Activated T-helper 2 cell treated with anti-CD3 and anti-CD28 coated beads, Interferon-gamma antibody, Interleukin-2, Interleukin-4, amounts not matched to agents 10 μg/mL and 5 μg/mL and 100 μg/mL, durations not matched to agents 14 hours and 24 hours and 36 hours (primary cell): ENCODE measurements at regions not wholly inside any gene's neighbourhood (a gene's known extent, or its start where the extent isn't known, plus 50 kb on each side); places are given as distances from the start of the nearest gene placed in this dataset.
A peak's percentile ranks its signal among the peaks of the same experiment; 100 is the strongest.

ENCODE experiments used
- DNase-seq: peaks from one replicate; pipeline ENCODE4 v3.0.0; 2021; ENCODE audit warnings: low spot score
- H3K27ac Mint-ChIP-seq: one replicate; pipeline ENCODE4 v1.8.0; 2021; ENCODE audit warnings: mixed read lengths
- H3K27me3 Mint-ChIP-seq: one replicate; pipeline ENCODE4 v1.8.0; 2021; ENCODE audit warnings: low read depth, mixed read lengths
- H3K36me3 Mint-ChIP-seq: one replicate; pipeline ENCODE4 v1.8.0; 2021; ENCODE audit warnings: low read depth, mixed read lengths
- H3K4me1 Mint-ChIP-seq: one replicate; pipeline ENCODE4 v1.8.0; 2021; ENCODE audit warnings: low read depth, mixed read lengths
- H3K4me3 Mint-ChIP-seq: one replicate; pipeline ENCODE4 v1.8.0; 2021; ENCODE audit warnings: low read depth, mild to moderate bottlenecking, moderate library complexity, mixed read lengths
- H3K9me3 Mint-ChIP-seq: one replicate; pipeline ENCODE4 v1.8.0; 2021; ENCODE audit warnings: mixed read lengths
- intact Hi-C: fragments of 100-400 bp; cut with micrococcal nuclease; formaldehyde crosslinking; loops from one replicate; pipeline ENCODE4 v1.15.1; 2023

DNA sequence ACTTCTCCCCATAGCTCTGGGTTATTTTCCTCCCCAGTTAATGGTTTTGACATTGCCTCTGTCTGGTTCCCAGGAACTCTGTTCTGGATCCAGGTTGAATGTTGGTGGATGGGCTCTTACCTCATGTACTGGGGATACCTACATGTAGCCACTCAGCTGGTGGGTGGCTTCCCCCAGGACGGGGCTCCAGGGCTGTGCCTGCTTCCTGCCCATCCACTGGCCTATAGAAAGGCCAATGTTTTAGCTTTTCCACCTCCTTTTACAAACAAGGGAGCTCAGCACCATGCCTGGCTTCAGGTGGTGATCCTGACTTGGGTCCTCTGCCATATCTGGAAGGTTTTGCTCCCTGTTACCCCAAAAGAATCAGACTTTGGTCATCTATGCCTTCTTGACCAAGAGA is 120.2 kb downstream of the AKAP11 start:
- Mint-ChIP-seq H3K27me3 (no peaks in the 10 kb centered on the region), H3K9me3 (peaks cover 6% of the 10 kb centered on the region), H3K36me3 (peaks cover 51% of the 10 kb centered on the region), H3K4me3 (no peak overlapping the region), H3K4me1 (peaks cover 75% of the 10 kb centered on the region), H3K27ac (peak overlapping the region; percentile 100)
- intact Hi-C loops: loop anchor here (2.0 to 10.0 kb wide), 4 partner anchors 63 to 663 kb away; partner anchors contain the start of gene DGKH
- DNase-seq: no peak

DNA sequence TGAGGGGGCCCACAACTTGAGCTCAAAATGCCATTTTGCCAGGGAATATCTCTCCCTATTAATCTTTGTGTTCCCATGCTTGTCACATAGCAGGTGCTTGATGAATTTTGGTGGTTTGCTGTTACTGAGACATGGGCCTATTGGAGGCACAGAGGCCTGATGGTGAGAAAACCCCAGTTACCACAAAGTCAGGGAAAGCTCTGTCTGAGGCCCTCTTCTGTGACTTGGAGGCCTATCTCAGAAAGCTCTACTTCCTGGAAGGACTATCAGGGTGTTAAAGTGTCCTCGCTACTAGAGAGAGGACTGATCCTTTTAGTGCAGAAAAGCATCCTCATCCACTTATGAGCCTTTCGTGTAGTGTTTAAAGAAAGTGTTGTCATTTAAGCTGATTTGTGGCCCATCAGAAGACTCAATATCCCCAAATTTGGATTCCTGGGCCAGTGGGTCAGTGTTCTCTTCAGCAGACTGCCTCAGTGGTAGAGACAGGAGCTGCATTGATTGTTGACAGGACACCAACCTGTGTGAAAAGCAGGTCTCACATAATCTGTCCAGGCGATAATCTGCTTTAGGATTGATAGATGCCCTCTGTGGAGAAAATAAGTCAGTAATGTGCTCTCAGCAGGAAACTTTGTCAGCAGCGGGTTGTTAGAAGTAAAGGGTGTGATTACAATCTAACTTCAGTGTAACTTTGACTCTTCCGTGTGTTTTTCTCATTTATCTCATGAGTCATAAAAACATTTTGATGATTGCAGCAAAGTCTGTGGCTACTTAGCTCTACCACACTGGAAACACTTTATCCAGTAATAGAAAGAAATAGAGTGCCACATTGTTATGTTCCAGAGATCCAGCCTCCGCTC is 121.0 kb downstream of the AKAP11 start:
- peaks cover 75% of the 10 kb centered on the region for H3K4me1 Mint-ChIP-seq
- intact Hi-C loops: loop anchor here (1.0 to 10.0 kb wide), 11 partner anchors 12 to 662 kb away; partner anchors contain the start of gene DGKH
- H3K27ac Mint-ChIP-seq: peak overlapping the region; percentile 100
- H3K4me3 Mint-ChIP-seq: peak overlapping the region; percentile 92
- H3K9me3 Mint-ChIP-seq: peaks cover 8% of the 10 kb centered on the region
- DNase-seq: peak; percentile 49
- H3K27me3 Mint-ChIP-seq: no peaks in the 10 kb centered on the region
- peaks cover 50% of the 10 kb centered on the region for H3K36me3 Mint-ChIP-seq

DNA sequence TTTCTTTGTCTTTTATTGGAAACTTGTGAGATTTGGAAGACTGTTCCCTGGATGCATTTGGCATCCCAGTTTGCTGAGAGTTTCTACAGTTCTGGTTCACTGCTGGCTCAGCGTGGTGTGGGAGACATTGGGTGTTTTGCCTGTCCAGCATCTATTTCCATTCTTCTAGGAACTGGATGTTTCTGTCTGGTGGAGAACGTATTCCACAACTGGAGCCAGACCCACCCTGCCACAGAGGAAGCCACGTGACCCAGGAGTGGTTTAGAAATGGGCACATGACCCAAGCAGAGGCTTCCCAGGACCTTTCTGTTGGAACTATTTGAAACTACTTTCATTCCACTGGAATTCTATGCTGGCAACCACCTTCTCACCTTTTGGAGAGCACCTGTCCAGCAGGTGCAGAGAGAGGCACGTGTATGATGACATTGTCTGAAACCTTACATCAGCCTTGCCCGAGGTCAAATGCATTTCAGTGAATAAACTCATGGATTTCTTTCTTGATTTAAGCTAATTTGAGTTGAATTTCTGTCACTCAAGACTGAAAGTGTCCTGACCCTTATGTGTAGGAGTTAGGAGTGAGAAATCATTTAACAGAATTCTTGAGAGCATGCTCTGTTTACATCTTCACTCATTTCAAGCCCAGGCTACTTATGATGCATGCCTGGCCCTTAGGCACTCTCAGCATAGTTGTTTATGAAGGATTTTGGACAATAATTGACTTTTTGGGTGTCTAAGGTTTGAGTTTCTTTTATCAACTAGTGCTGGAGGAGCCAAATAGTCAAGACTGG is 121.8 kb downstream of the AKAP11 start:
- peaks cover 52% of the 10 kb centered on the region for H3K36me3 Mint-ChIP-seq
- no peak for DNase-seq
- H3K27ac Mint-ChIP-seq: peak overlapping the region; percentile 100
- intact Hi-C loops: loop anchor here (1.0 to 10.0 kb wide), 13 partner anchors 12 to 661 kb away; partner anchors contain the start of gene DGKH
- H3K27me3 Mint-ChIP-seq: no peaks in the 10 kb centered on the region
- H3K4me1 Mint-ChIP-seq: peaks cover 73% of the 10 kb centered on the region
- peak overlapping the region; percentile 92 for H3K4me3 Mint-ChIP-seq
- H3K9me3 Mint-ChIP-seq: peaks cover 8% of the 10 kb centered on the region

DNA sequence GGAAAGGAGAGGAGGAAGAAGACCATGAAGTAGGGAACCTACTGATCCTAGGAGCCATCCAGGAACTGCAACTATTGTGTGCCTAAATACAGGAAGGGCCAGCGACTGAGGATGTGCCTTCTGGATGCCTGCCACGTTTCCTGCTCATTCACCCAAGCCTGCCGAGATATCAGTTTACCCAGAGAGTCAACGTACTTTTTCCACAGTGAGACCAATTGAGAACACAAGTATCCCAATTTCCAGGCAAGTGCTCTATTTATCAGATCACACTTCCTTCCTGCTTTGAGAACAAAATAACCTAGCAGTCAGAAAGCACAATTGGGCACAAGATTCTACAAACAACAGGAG is 122.4 kb downstream of the AKAP11 start:
- peaks cover 53% of the 10 kb centered on the region for H3K36me3 Mint-ChIP-seq
- no peak for DNase-seq
- H3K9me3 Mint-ChIP-seq: peaks cover 8% of the 10 kb centered on the region
- peaks cover 73% of the 10 kb centered on the region for H3K4me1 Mint-ChIP-seq
- intact Hi-C loops: loop anchor here (1.0 to 10.0 kb wide), 5 partner anchors 60 to 660 kb away; partner anchors contain the start of gene DGKH
- no peaks in the 10 kb centered on the region for H3K27me3 Mint-ChIP-seq
- peak overlapping the region; percentile 100 for H3K27ac Mint-ChIP-seq
- peak overlapping the region; percentile 92 for H3K4me3 Mint-ChIP-seq

DNA sequence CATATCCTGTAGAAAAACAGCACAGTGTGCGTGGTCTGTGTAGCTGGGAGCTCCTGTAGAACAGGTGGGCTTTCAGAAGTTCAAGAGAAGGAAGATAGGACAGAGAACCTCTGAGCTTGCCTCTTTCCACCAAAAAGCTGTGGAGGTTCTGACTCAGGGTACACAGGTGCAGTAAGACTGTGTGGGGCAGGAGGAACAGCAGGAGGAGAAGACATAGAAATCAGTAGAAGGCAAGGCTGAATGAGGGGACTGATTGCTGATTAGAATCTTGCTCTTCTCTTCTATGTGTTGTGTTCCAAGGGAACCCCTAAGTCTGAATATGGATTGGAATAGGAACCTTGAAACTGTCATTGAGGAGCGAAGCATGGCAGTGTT is 122.7 kb downstream of the AKAP11 start:
- intact Hi-C loops: loop anchor here (1.0 to 10.0 kb wide), 5 partner anchors 60 to 660 kb away; partner anchors contain the start of gene DGKH
- Mint-ChIP-seq H3K27ac (peak overlapping the region; percentile 100), H3K4me3 (peak overlapping the region; percentile 92), H3K27me3 (no peaks in the 10 kb centered on the region), H3K9me3 (peaks cover 12% of the 10 kb centered on the region), H3K36me3 (peaks cover 57% of the 10 kb centered on the region), H3K4me1 (peaks cover 76% of the 10 kb centered on the region)
- DNase-seq: no peak

DNA sequence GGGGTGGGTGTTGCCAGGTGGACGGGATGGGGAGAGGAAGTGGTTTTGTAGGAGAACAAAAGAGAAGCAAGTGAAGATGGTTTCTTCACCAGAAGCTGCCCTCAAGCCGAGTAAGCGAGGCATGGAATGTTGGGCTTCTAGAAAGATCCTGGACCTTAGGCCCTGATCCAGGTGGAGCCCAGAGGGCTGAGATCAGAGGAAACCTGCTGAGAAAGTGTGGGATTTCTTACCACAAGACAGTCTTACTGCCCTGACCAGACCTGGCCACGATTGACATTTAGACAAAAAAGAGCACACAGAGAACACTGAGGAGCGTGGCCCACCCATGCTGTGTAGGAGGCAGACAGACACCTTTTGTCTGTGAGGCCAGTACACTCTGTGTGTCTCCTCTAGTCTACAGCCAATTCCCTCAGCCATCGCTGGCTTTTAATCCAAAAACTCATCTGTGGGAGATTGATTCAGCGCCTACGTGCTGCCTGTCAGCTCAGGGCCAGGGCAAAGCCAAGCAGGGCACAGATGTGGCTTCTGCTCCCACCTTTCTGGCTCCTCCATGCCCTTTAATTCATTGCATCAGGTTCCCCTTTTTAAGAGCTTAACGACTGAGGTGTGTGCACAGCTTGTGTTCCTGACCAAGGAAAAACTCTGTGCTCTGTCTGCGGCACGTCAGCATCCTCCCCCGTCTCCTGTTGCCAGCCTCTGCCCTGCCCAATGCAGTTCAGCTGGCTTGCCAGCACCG is 123.3 kb downstream of the AKAP11 start:
- Mint-ChIP-seq H3K27me3 (no peaks in the 10 kb centered on the region), H3K36me3 (peaks cover 62% of the 10 kb centered on the region), H3K9me3 (peaks cover 13% of the 10 kb centered on the region), H3K27ac (peak overlapping the region; percentile 100), H3K4me1 (peaks cover 81% of the 10 kb centered on the region), H3K4me3 (peak overlapping the region; percentile 92)
- intact Hi-C loops: loop anchor here (2.0 to 10.0 kb wide), 3 partner anchors 60 to 660 kb away; partner anchors contain the start of gene DGKH
- DNase-seq: peak; percentile 34

DNA sequence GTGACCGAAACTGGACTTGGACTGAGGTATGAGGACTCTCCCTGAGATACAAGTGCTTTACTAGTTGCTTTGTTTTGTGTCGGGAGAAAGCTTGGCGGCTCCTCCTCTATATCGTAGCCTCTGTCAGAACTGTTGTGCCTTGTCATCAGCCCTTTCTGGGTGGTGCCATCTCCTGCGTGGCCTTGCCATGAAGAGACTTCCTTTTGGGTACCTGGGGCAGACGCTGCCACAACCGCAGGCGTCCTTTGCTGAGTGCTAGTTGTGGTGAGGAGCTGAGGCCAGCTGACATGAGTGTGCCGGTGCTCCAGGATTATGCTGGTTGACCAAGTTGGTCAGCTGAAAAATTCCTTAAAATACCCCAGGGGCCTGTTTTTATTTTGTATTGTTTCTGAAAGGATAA is 124.5 kb downstream of the AKAP11 start:
- Mint-ChIP-seq H3K9me3 (peaks cover 7% of the 10 kb centered on the region), H3K36me3 (peaks cover 64% of the 10 kb centered on the region), H3K27me3 (no peaks in the 10 kb centered on the region), H3K4me3 (peak overlapping the region; percentile 87), H3K4me1 (peaks cover 80% of the 10 kb centered on the region), H3K27ac (peak overlapping the region; percentile 100)
- peak; percentile 71 for DNase-seq
- intact Hi-C loops: loop anchor here (10.0 kb wide), 2 partner anchors 352 to 658 kb away; partner anchors contain the start of gene DGKH

DNA sequence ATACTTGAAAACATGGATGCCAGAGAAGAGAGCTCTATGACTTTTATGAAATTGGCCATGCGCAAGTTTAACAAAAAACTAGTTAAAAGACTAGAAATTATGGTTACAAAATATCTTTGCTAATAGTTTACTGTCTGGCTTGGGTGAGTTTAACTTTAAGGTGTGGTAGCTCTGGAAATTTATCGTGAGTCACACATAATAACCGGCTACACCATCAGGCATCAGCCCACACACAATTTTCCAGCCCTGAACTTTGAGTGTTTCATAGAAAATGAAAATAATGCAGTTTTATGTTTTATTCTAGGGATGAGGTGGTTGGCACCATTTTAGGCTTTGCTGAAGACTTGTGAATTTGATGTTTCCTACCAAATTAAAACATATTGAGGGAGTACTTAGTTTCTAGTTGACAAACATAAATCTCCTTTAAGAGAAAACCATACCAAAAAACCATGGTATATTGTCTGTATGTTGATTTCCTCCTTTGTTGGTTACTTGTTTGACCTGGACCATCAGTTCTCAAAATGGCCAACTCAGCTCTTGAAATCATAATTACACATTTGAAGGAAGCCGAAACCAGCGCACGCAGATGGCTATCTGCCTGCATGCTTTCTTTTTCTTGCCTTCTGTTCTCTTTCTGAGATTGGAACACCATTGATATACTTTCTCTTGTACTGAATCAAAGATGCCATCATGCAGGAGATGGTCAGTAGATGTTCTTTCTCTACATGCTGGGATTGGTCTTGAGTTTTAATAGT is 125.1 kb downstream of the AKAP11 start:
- H3K27me3 Mint-ChIP-seq: no peaks in the 10 kb centered on the region
- peak overlapping the region; percentile 100 for H3K27ac Mint-ChIP-seq
- H3K4me1 Mint-ChIP-seq: peaks cover 79% of the 10 kb centered on the region
- H3K9me3 Mint-ChIP-seq: peaks cover 7% of the 10 kb centered on the region
- intact Hi-C loops: loop anchor here (1.0 to 10.0 kb wide), 3 partner anchors 8 to 658 kb away; partner anchors contain the start of gene DGKH
- peak overlapping the region; percentile 87 for H3K4me3 Mint-ChIP-seq
- no peak for DNase-seq
- H3K36me3 Mint-ChIP-seq: peaks cover 66% of the 10 kb centered on the region

DNA sequence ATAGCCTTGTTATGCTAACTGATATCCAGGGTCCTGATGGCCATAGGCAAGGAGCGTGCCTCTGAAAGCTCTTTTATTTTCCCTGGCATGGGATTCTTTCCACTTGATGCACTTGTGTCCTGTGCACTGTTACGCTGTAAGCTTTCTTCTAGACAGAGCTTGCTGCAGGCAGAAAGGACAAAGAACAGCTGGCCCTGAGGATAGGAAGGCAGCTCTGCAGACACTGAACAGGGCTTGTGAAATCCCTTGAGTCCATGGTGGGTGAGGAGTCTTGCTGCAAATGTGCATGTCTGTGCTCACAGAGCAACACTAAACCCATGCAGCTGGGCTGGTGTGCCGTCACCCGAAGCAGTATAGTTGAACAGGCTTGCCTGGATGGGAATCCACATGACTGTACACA is 126.6 kb downstream of the AKAP11 start:
- H3K27ac Mint-ChIP-seq: peak overlapping the region; percentile 42
- intact Hi-C loops: loop anchor here (10.0 kb wide), 2 partner anchors 354 to 656 kb away; partner anchors contain the start of gene DGKH
- peak overlapping the region; percentile 87 for H3K4me3 Mint-ChIP-seq
- no peak for DNase-seq
- peaks cover 7% of the 10 kb centered on the region for H3K9me3 Mint-ChIP-seq
- peaks cover 78% of the 10 kb centered on the region for H3K36me3 Mint-ChIP-seq
- no peaks in the 10 kb centered on the region for H3K27me3 Mint-ChIP-seq
- H3K4me1 Mint-ChIP-seq: peaks cover 74% of the 10 kb centered on the region

DNA sequence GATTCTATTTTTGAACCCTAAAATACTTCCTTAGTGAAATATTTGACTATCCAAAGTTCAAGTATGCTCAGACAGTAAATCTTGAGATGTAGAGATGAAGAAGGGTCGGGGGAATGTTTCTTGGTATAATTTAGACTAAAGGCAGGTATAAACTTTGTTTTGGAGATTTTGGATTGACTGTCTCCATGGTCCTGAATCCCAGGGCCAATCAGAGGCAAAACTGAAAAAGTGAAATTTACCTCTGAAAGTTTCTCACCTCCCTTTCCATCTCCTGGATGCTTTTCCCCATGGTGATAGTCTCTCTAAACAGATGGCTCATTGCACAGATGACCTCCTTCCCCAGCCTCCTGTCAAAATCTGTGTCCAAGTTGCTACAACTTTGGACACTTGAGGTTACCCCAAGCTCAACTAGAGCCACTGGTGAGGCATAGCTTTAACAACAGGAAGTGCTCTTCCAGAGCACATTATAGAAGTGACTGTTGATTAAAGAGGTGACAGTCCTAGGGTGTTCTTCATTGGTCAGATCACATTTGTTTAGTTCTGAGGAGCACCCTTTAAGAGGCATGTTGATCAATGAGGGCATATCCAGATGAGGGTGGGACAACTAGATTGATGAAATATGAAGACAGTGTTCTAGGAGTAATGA is 128.4 kb downstream of the AKAP11 start:
- Mint-ChIP-seq H3K4me1 (peaks cover 68% of the 10 kb centered on the region), H3K36me3 (peaks cover 84% of the 10 kb centered on the region), H3K4me3 (no peak overlapping the region), H3K9me3 (peaks cover 7% of the 10 kb centered on the region), H3K27me3 (no peaks in the 10 kb centered on the region), H3K27ac (peak overlapping the region; percentile 67)
- no peak for DNase-seq
- intact Hi-C loops: no loop called here

DNA sequence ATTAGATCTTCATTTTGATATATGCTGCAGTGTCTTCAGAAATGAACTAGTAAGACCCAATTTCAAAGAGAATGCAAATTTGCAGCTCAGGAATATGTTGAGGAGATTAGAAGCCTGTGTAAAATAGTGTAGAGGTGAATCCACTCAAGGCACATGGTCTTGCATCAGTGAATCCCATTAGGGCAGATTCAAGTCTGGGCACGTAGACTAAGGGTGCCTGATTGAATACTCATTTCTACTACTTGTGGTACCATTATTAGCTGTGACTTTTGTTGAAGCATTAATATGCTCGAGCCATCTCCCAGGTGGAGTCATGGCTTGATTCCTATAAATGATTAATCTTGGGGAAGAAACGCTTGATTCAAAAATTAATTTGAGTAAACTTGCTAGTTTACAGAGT is 129.4 kb downstream of the AKAP11 start:
- Mint-ChIP-seq H3K27me3 (no peaks in the 10 kb centered on the region), H3K27ac (peak overlapping the region; percentile 72), H3K4me1 (peaks cover 76% of the 10 kb centered on the region), H3K36me3 (peaks cover 85% of the 10 kb centered on the region), H3K9me3 (peaks cover 7% of the 10 kb centered on the region), H3K4me3 (peak overlapping the region; percentile 11)
- DNase-seq: no peak
- intact Hi-C loops: no loop called here
